Nephron (organoid): ENCODE measurements at regions not wholly inside any gene's neighbourhood (a gene's known extent, or its start where the extent isn't known, plus 50 kb on each side); places are given as distances from the start of the nearest gene placed in this dataset.

Experiments used
- H3K27ac Mint-ChIP-seq, 3 experiments: 2 replicates each; pipeline ENCODE4 v1.8.0; 2020; ENCODE audit warnings: mixed read lengths in 3 of 3, mild to moderate bottlenecking in 2 of 3, moderate library complexity in 1 of 3
- H3K27me3 Mint-ChIP-seq: 2 replicates; pipeline ENCODE4 v1.8.0; 2021; ENCODE audit warnings: low read depth, mild to moderate bottlenecking, moderate library complexity, mixed read lengths
- H3K36me3 Mint-ChIP-seq: 2 replicates; pipeline ENCODE4 v1.8.0; 2020; ENCODE audit warnings: low read depth, mixed read lengths
- H3K4me1 Mint-ChIP-seq: 2 replicates; pipeline ENCODE4 v1.8.0; 2020; ENCODE audit warnings: mixed read lengths
- H3K4me3 Mint-ChIP-seq, 3 experiments: 2 replicates each; pipeline ENCODE4 v1.8.0; 2020; ENCODE audit warnings: mild to moderate bottlenecking in 3 of 3, mixed read lengths in 3 of 3, moderate library complexity in 2 of 3
- H3K9me3 Mint-ChIP-seq: 2 replicates; pipeline ENCODE4 v1.8.0; 2020; ENCODE audit warnings: mixed read lengths
- TF ChIP-seq, protein P1 (sequence below), 3 experiments: fragments of 200-600 bp; sonication (generic); IDR thresholded peaks; one replicate each; pipeline ENCODE4 v1.5.0; 2021; ENCODE audit warnings: antibody characterized with exemption in 3 of 3; ENCODE audit not compliant: unreplicated experiment in 3 of 3

DNA sequence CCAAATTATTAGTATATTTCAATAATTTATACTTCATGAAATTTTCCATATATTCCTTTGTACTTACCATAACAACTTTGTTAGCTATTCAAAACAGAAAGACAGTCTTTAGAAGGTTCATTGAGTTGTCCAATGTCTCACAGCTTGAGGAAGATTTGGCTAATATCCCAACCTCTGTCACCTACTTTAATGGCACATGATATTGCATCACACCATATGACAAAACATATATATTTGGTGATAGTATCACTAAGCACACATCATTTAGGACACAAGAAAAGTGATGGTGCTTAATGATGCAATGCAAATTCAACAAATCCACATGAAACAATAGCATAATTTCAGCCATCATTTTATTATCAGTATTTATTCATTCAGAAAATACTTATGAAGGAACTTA lies 122.0 kb upstream of the BRINP3 start:
- Mint-ChIP-seq H3K27ac (no peak overlapping the region), H3K36me3 (no peaks in the 10 kb centered on the region), H3K27me3 (no peaks in the 10 kb centered on the region), H3K4me1 (no peaks in the 10 kb centered on the region), H3K9me3 (no peaks in the 10 kb centered on the region), H3K4me3 (no peak overlapping the region)
- TF ChIP-seq, protein P1, sequence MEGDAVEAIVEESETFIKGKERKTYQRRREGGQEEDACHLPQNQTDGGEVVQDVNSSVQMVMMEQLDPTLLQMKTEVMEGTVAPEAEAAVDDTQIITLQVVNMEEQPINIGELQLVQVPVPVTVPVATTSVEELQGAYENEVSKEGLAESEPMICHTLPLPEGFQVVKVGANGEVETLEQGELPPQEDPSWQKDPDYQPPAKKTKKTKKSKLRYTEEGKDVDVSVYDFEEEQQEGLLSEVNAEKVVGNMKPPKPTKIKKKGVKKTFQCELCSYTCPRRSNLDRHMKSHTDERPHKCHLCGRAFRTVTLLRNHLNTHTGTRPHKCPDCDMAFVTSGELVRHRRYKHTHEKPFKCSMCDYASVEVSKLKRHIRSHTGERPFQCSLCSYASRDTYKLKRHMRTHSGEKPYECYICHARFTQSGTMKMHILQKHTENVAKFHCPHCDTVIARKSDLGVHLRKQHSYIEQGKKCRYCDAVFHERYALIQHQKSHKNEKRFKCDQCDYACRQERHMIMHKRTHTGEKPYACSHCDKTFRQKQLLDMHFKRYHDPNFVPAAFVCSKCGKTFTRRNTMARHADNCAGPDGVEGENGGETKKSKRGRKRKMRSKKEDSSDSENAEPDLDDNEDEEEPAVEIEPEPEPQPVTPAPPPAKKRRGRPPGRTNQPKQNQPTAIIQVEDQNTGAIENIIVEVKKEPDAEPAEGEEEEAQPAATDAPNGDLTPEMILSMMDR (IDR thresholded peaks at IDR 0.05; ENCODE audit: unreplicated experiment in 3 of 3): no peak

GRCh38 chr1:190602325-190602724 lies 124.7 kb upstream of the BRINP3 start:
- Mint-ChIP-seq H3K27me3 (no peaks in the 10 kb centered on the region), H3K9me3 (no peaks in the 10 kb centered on the region), H3K4me3 (no peak overlapping the region), H3K4me1 (no peaks in the 10 kb centered on the region), H3K27ac (no peak overlapping the region), H3K36me3 (no peaks in the 10 kb centered on the region)
- TF ChIP-seq, protein P1 (IDR thresholded peaks at IDR 0.05; ENCODE audit: unreplicated experiment in 3 of 3): no peak

GRCh38 chr1:190608282-190608681 lies 130.6 kb upstream of the BRINP3 start:
- H3K9me3 Mint-ChIP-seq: no peaks in the 10 kb centered on the region
- no peaks in the 10 kb centered on the region for H3K36me3 Mint-ChIP-seq
- H3K27me3 Mint-ChIP-seq: no peaks in the 10 kb centered on the region
- H3K27ac Mint-ChIP-seq: no peak overlapping the region
- H3K4me3 Mint-ChIP-seq: no peak overlapping the region
- TF ChIP-seq, protein P1 (IDR thresholded peaks at IDR 0.05; ENCODE audit: unreplicated experiment in 3 of 3): no peak
- no peaks in the 10 kb centered on the region for H3K4me1 Mint-ChIP-seq

DNA sequence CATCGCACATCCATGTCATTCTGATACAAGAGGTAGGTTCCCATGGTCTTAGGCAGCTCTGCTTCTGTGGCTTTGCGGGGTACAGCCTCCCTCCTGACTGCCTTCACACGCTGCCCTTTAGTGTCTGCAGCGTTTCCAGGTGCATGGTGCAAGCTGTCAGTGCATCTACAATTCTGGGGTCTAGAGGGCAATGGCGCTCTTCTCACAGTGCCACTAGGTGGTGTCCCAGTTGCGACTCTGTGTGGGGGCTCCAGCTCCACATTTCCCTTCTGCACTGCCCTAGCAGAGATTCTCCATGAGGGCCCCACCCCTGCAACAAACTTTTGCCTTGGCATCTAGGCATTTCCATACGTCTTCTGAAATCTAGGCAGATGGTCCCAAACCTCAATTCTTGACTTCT lies 138.2 kb upstream of the BRINP3 start:
- H3K9me3 Mint-ChIP-seq: no peaks in the 10 kb centered on the region
- H3K4me1 Mint-ChIP-seq: no peaks in the 10 kb centered on the region
- TF ChIP-seq, protein P1 (IDR thresholded peaks at IDR 0.05; ENCODE audit: unreplicated experiment in 3 of 3): no peak
- H3K27ac Mint-ChIP-seq: no peak overlapping the region
- no peak overlapping the region for H3K4me3 Mint-ChIP-seq
- no peaks in the 10 kb centered on the region for H3K36me3 Mint-ChIP-seq
- no peaks in the 10 kb centered on the region for H3K27me3 Mint-ChIP-seq

- no peaks in the 10 kb centered on the region for H3K9me3 Mint-ChIP-seq
- no peaks in the 10 kb centered on the region for H3K36me3 Mint-ChIP-seq
- H3K27me3 Mint-ChIP-seq: no peaks in the 10 kb centered on the region
- H3K4me1 Mint-ChIP-seq: no peaks in the 10 kb centered on the region
- H3K4me3 Mint-ChIP-seq: no peak overlapping the region
- no peak overlapping the region for H3K27ac Mint-ChIP-seq
- TF ChIP-seq, protein P1 (IDR thresholded peaks at IDR 0.05; ENCODE audit: unreplicated experiment in 3 of 3): no peak
These were observed 138.6 kb upstream of the BRINP3 start for GRCh38 chr1:190616235-190616634.

GRCh38 chr1:190619724-190620123 lies 142.1 kb upstream of the BRINP3 start:
- no peaks in the 10 kb centered on the region for H3K4me1 Mint-ChIP-seq
- TF ChIP-seq, protein P1 (IDR thresholded peaks at IDR 0.05; ENCODE audit: unreplicated experiment in 3 of 3): no peak
- no peaks in the 10 kb centered on the region for H3K36me3 Mint-ChIP-seq
- no peak overlapping the region for H3K27ac Mint-ChIP-seq
- no peak overlapping the region for H3K4me3 Mint-ChIP-seq
- H3K27me3 Mint-ChIP-seq: no peaks in the 10 kb centered on the region
- no peaks in the 10 kb centered on the region for H3K9me3 Mint-ChIP-seq
